GM23248 (cell line): ENCODE measurements at regions not wholly inside any gene's neighbourhood (a gene's known extent, or its start where the extent isn't known, plus 50 kb on each side); places are given as distances from the start of the nearest gene placed in this dataset.

Experiments
- DNase-seq: peaks from one replicate; pipeline ENCODE4 v3.0.0-alpha.2; 2015
- H2AFZ ChIP-seq: fragments of 200-600 bp; sonication (generic); 2 replicates; pipeline ENCODE4 v1.6.1; 2016; ENCODE audit warnings: antibody characterized with exemption
- H3F3A ChIP-seq: fragments of 200-600 bp; sonication (generic); 2 replicates; pipeline ENCODE4 v1.6.1; 2016; ENCODE audit warnings: mild to moderate bottlenecking, antibody characterized with exemption, mixed run types; ENCODE audit not compliant: insufficient read depth
- H3K27ac ChIP-seq: fragments of 200-600 bp; sonication (generic); 2 replicates; pipeline ENCODE4 v1.5.1; 2016; ENCODE audit warnings: mild to moderate bottlenecking
- H3K27me3 ChIP-seq: fragments of 200-600 bp; sonication (generic); replicated peaks from 2 replicates; pipeline ENCODE4 v1.6.1; 2016; ENCODE audit warnings: mild to moderate bottlenecking; ENCODE audit not compliant: insufficient read depth
- H3K36me3 ChIP-seq: fragments of 200-600 bp; sonication (generic); 2 replicates; pipeline ENCODE4 v1.6.1; 2016; ENCODE audit warnings: low read depth, mild to moderate bottlenecking
- H3K4me1 ChIP-seq: fragments of 200-600 bp; sonication (generic); 2 replicates; pipeline ENCODE4 v1.6.1; 2016; ENCODE audit warnings: mild to moderate bottlenecking; ENCODE audit not compliant: insufficient read depth
- H3K4me2 ChIP-seq: fragments of 200-600 bp; sonication (generic); one replicate; pipeline ENCODE4 v1.6.1; 2016; ENCODE audit warnings: mild to moderate bottlenecking; ENCODE audit not compliant: unreplicated experiment
- H3K4me3 ChIP-seq: fragments of 200-600 bp; sonication (generic); 2 replicates; pipeline ENCODE4 v1.5.1; 2016; ENCODE audit warnings: mild to moderate bottlenecking
- H3K79me2 ChIP-seq: fragments of 200-600 bp; sonication (generic); 2 replicates; pipeline ENCODE4 v1.6.1; 2016; ENCODE audit warnings: mild to moderate bottlenecking; ENCODE audit not compliant: insufficient read depth
- H3K9ac ChIP-seq: fragments of 200-600 bp; sonication (generic); 2 replicates; pipeline ENCODE4 v1.6.1; 2016; ENCODE audit warnings: mild to moderate bottlenecking
- H3K9me2 ChIP-seq: fragments of 200-600 bp; sonication (generic); 2 replicates; pipeline ENCODE4 v1.6.1; 2016; ENCODE audit warnings: mixed run types, mild to moderate bottlenecking, moderate library complexity; ENCODE audit not compliant: insufficient read depth
- H3K9me3 ChIP-seq: fragments of 200-600 bp; sonication (generic); one replicate; pipeline ENCODE4 v1.6.1; 2017; ENCODE audit warnings: low read depth
- H4K20me1 ChIP-seq: fragments of 200-600 bp; sonication (generic); 2 replicates; pipeline ENCODE4 v1.6.0; 2016; ENCODE audit not compliant: insufficient read depth
- EZH2 ChIP-seq: fragments of 200-600 bp; sonication (generic); IDR thresholded peaks from 2 replicates; pipeline ENCODE4 v1.6.1; 2018; ENCODE audit warnings: antibody characterized with exemption, mild to moderate bottlenecking; ENCODE audit not compliant: insufficient read depth, poor library complexity, severe bottlenecking
- EZH2phosphoT487 ChIP-seq: fragments of 200-600 bp; sonication (generic); IDR thresholded peaks from 2 replicates; pipeline ENCODE4 v1.6.1; 2018; ENCODE audit warnings: antibody characterized with exemption, moderate library complexity, mild to moderate bottlenecking, low read depth; ENCODE audit not compliant: insufficient read depth
- WGBS, 2 experiments: methylation state at CpG; one replicate each; pipeline ENCODE4 v1.1.6; 2015 to 2017; ENCODE audit warnings: low lambda C conversion rate in 2 of 2, low coverage in 1 of 2; ENCODE audit errors: missing lambda C conversion rate in 2 of 2; 5-methylcytosine and 5-hydroxymethylcytosine counted together
- in situ Hi-C: fragments of 300-500 bp; cut with MboI; formaldehyde crosslinking; loops from 2 replicates; pipeline ENCODE4 v1.15.0; 2020

GRCh38 chr14:40093800-40094199 lies 661.6 kb upstream of the FBXO33 start:
- 31 to 38% methylated on average over 1 of the region's 1 CpG for WGBS, 2 experiments
- Histone ChIP-seq H3K36me3 (no peaks in the 10 kb centered on the region), H3K9me2 (no peaks in the 10 kb centered on the region), H3K9me3 (no peaks in the 10 kb centered on the region), H3K27ac (no peak overlapping the region), H3K4me2 (no peak overlapping the region), H3F3A (no peaks in the 10 kb centered on the region), H2AFZ (no peak overlapping the region), H3K4me3 (no peak overlapping the region), H4K20me1 (no peaks in the 10 kb centered on the region), H3K4me1 (no peaks in the 10 kb centered on the region), H3K27me3 (no peaks in the 10 kb centered on the region), H3K9ac (no peak overlapping the region), H3K79me2 (no peaks in the 10 kb centered on the region)
- no peak for TF ChIP-seq EZH2phosphoT487
- no peak for TF ChIP-seq EZH2
- no peak for DNase-seq
- in situ Hi-C loops, result no loop called here

GRCh38 chr14:40074169-40074568 lies 641.9 kb upstream of the FBXO33 start:
- H3K9me2 ChIP-seq, result no peaks in the 10 kb centered on the region
- no peaks in the 10 kb centered on the region for H3K9me3 ChIP-seq
- no peaks in the 10 kb centered on the region for H3K36me3 ChIP-seq
- no peak for DNase-seq
- in situ Hi-C loops, result no loop called here
- no peak overlapping the region for H3K4me2 ChIP-seq
- H2AFZ ChIP-seq, result no peak overlapping the region
- no peaks in the 10 kb centered on the region for H3K79me2 ChIP-seq
- H3K9ac ChIP-seq, result no peak overlapping the region
- no peak overlapping the region for H3K27ac ChIP-seq
- H3F3A ChIP-seq, result no peaks in the 10 kb centered on the region
- no peak for TF ChIP-seq EZH2phosphoT487
- TF ChIP-seq EZH2, result no peak
- no peaks in the 10 kb centered on the region for H3K4me1 ChIP-seq
- no peaks in the 10 kb centered on the region for H3K27me3 ChIP-seq
- H3K4me3 ChIP-seq, result no peak overlapping the region
- WGBS, 2 experiments, result 46 to 50% methylated on average over 2 of the region's 2 CpGs
- no peaks in the 10 kb centered on the region for H4K20me1 ChIP-seq

GRCh38 chr14:40072175-40072574 lies 639.9 kb upstream of the FBXO33 start:
- in situ Hi-C loops, result no loop called here
- 50% methylated on average over 1 of the region's 1 CpG for WGBS, 2 experiments
- no peaks in the 10 kb centered on the region for H3K36me3 ChIP-seq
- no peak overlapping the region for H2AFZ ChIP-seq
- no peaks in the 10 kb centered on the region for H4K20me1 ChIP-seq
- H3K4me2 ChIP-seq, result no peak overlapping the region
- no peak for TF ChIP-seq EZH2
- no peak for TF ChIP-seq EZH2phosphoT487
- DNase-seq, result no peak
- H3F3A ChIP-seq, result no peaks in the 10 kb centered on the region
- no peaks in the 10 kb centered on the region for H3K9me2 ChIP-seq
- no peaks in the 10 kb centered on the region for H3K9me3 ChIP-seq
- H3K9ac ChIP-seq, result no peak overlapping the region
- no peaks in the 10 kb centered on the region for H3K4me1 ChIP-seq
- no peaks in the 10 kb centered on the region for H3K79me2 ChIP-seq
- H3K4me3 ChIP-seq, result no peak overlapping the region
- no peak overlapping the region for H3K27ac ChIP-seq
- no peaks in the 10 kb centered on the region for H3K27me3 ChIP-seq

- no peaks in the 10 kb centered on the region for H4K20me1 ChIP-seq
- H3K4me1 ChIP-seq, result no peaks in the 10 kb centered on the region
- TF ChIP-seq EZH2 (no peak), EZH2phosphoT487 (no peak)
- H3K9me3 ChIP-seq, result no peaks in the 10 kb centered on the region
- no peaks in the 10 kb centered on the region for H3K36me3 ChIP-seq
- no peak overlapping the region for H3K4me3 ChIP-seq
- no peak overlapping the region for H3K9ac ChIP-seq
- H3K9me2 ChIP-seq, result no peaks in the 10 kb centered on the region
- H3F3A ChIP-seq, result no peaks in the 10 kb centered on the region
- no peak overlapping the region for H2AFZ ChIP-seq
- no peaks in the 10 kb centered on the region for H3K79me2 ChIP-seq
- H3K27ac ChIP-seq, result no peak overlapping the region
- H3K27me3 ChIP-seq, result no peaks in the 10 kb centered on the region
- DNase-seq, result no peak
- H3K4me2 ChIP-seq, result no peak overlapping the region
- in situ Hi-C loops, result no loop called here
- 6 to 10% methylated on average over 8 of the region's 8 CpGs for WGBS, 2 experiments
These were observed 627.0 kb upstream of the FBXO33 start for GRCh38 chr14:40058901-40059897.
